Adrenal gland (tissue), 9 donors: ENCODE measurements at regions not wholly inside any gene's neighbourhood (a gene's known extent, or its start where the extent isn't known, plus 50 kb on each side); places are given as distances from the start of the nearest gene placed in this dataset.

Experiments
- DNase-seq, 7 donors: peaks; one replicate each; pipeline ENCODE4 v3.0.0-alpha.2; 2019 to 2020
- H3K27ac ChIP-seq, 5 donors: fragments of 200-600 bp; sonication (generic) in 4 of 5; 1 replicate in 3 of 5; 2 replicates in 2 of 5; pipeline versions ENCODE4 v1.5.1 to v1.8.0; 2016 to 2020; ENCODE audit warnings: mild to moderate bottlenecking in 1 of 5
- H3K27me3 ChIP-seq: fragments of 200-600 bp; 2 replicates; pipeline ENCODE4 v1.8.0; 2021
- H3K36me3 ChIP-seq, 2 donors: fragments of 200-600 bp; replicated peaks in 1 of 2; 1 replicate in 1 of 2; 2 replicates in 1 of 2; pipeline versions ENCODE4 v1.5.1 to v1.8.0; 2018 to 2022
- H3K4me1 ChIP-seq, 2 donors: fragments of 200-600 bp; replicated peaks in 1 of 2; 1 replicate in 1 of 2; 2 replicates in 1 of 2; pipeline versions ENCODE4 v1.5.1 to v1.8.0; 2018 to 2021
- H3K4me3 ChIP-seq, 4 donors: fragments of 200-600 bp; sonication (generic) in 3 of 4; one replicate each; pipeline ENCODE4 v1.5.1; 2016 to 2018
- H3K9me3 ChIP-seq, 3 donors: fragments of 200-600 bp; sonication (generic) in 1 of 3; replicated peaks in 1 of 3; 1 replicate in 2 of 3; 2 replicates in 1 of 3; pipeline versions ENCODE4 v1.5.1 to v1.8.0; 2016 to 2021
- POLR2A ChIP-seq, 2 donors: fragments of 450-650 bp; IDR thresholded peaks; one replicate each; pipeline ENCODE4 v1.6.1; 2017; ENCODE audit warnings: antibody characterized with exemption in 2 of 2, mild to moderate bottlenecking in 2 of 2, moderate library complexity in 1 of 2
- WGBS, 4 donors: extraction: QIAGEN DNeasy Blood & Tissue Kit in 2 of 4; methylation state at CpG; one replicate each; pipeline versions ENCODE4 v1.1.5 to v1.1.7; 2013 to 2017; 5-methylcytosine and 5-hydroxymethylcytosine counted together
- intact Hi-C, 2 donors: fragments of 100-400 bp; cut with DNase I; formaldehyde crosslinking; loops; one replicate each; pipeline versions ENCODE4 v1.14.1 to v1.15.0; 2022 to 2023
- TF ChIP-seq, protein P1 (sequence below), 6 experiments: fragments of 450-650 bp in 4 of 6; fragments of 200-600 bp in 2 of 6; sonication (generic) in 1 of 6; IDR thresholded peaks; 1 replicate in 5 of 6; 2 replicates in 1 of 6; pipeline versions ENCODE4 v1.5.1 to v1.8.0; 2016 to 2021; ENCODE audit warnings: antibody characterized with exemption in 6 of 6, mild to moderate bottlenecking in 2 of 6, moderate library complexity in 1 of 6
- donor health status: healthy with polysubstance abuse.
- donor health status: Bipolar disorder and iron deficiency.
- donor health status: DM: yes; HTN: yes; CAD: no.
- donor health status: DM: no; HTN: no; CAD: no.
- donor health status: DM: no; HTN: no; CAD: no.

DNA sequence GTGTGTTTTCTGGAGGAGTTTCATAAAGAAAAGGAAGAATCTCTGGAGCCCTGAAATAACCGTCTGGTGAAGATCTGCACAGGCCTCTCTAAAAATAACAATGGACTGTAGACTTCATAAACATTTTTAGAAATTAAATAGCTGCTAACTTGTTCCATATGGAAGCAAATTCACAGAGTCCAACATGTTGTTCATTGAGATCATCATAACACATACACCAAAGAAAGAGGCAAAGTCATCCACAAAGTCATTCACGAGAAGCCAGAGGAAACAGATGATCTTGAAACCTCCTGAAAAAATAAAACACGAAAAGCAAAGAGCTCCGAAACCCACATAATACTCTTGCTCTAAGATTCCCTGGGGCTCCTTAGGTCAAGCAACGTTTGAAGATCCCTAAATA, 347.8 kb downstream of the EFNA5 start:
- no peak overlapping the region for H3K27ac ChIP-seq
- no peaks in the 10 kb centered on the region for H3K9me3 ChIP-seq
- H3K36me3 ChIP-seq, result no peaks in the 10 kb centered on the region
- no peak overlapping the region for H3K4me3 ChIP-seq
- intact Hi-C loops, result no loop called here
- 63 to 77% (median 72%) methylated on average over 5 of the region's 5 CpGs for WGBS, 4 donors
- H3K4me1 ChIP-seq, result no peaks in the 10 kb centered on the region
- no peak for DNase-seq
- H3K27me3 ChIP-seq, result no peaks in the 10 kb centered on the region
- TF ChIP-seq POLR2A (IDR thresholded peaks at IDR 0.05), result no peak
- TF ChIP-seq, protein P1, sequence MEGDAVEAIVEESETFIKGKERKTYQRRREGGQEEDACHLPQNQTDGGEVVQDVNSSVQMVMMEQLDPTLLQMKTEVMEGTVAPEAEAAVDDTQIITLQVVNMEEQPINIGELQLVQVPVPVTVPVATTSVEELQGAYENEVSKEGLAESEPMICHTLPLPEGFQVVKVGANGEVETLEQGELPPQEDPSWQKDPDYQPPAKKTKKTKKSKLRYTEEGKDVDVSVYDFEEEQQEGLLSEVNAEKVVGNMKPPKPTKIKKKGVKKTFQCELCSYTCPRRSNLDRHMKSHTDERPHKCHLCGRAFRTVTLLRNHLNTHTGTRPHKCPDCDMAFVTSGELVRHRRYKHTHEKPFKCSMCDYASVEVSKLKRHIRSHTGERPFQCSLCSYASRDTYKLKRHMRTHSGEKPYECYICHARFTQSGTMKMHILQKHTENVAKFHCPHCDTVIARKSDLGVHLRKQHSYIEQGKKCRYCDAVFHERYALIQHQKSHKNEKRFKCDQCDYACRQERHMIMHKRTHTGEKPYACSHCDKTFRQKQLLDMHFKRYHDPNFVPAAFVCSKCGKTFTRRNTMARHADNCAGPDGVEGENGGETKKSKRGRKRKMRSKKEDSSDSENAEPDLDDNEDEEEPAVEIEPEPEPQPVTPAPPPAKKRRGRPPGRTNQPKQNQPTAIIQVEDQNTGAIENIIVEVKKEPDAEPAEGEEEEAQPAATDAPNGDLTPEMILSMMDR (IDR thresholded peaks at IDR 0.05), result no peak

DNA sequence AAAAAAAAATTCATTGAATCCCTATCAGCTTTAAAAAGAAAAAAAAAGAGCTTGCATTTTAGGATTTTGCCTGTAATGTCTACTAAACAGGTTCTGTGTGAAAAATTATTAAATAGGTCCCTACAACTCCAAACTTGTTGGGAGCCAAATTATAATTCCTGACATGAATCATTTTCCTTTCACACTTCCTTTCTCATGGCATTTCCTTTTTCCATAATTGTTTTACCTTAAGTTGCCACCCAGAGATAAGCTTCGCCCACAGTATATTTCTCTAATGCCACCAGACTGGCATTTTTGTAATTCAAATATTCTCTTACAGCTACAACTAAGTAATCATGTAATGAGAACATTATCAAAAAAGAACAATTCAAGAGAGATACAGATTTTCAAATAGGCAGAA, 348.8 kb downstream of the EFNA5 start:
- Histone ChIP-seq H3K36me3 (no peaks in the 10 kb centered on the region), H3K9me3 (no peaks in the 10 kb centered on the region), H3K4me3 (no peak overlapping the region), H3K27me3 (no peaks in the 10 kb centered on the region), H3K27ac (no peak overlapping the region), H3K4me1 (no peaks in the 10 kb centered on the region)
- DNase-seq, result no peak
- TF ChIP-seq, protein P1 (IDR thresholded peaks at IDR 0.05), result no peak
- TF ChIP-seq POLR2A (IDR thresholded peaks at IDR 0.05), result no peak
- intact Hi-C loops, result no loop called here
- WGBS, 4 donors, result 77 to 89% (median 81%) methylated on average over 1 of the region's 1 CpG

DNA sequence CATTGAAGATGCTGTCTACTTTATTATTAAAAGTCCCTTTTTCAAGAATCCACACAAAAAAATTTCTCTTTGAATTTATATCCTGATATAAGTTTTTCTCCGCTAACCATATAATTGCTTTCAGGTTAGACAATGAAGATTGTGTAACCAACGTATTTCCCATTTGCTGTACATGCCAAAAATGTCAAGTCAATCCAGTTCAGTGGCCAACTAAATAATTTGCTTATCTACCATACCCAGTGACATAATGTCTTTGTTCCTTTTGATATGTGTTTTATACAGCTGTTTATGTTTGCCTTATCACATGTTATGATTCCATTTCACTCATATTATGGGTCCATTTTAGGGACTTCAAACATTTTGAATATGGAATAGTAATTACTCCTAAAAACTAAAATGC, 349.9 kb downstream of the EFNA5 start:
- TF ChIP-seq POLR2A (IDR thresholded peaks at IDR 0.05), result no peak
- TF ChIP-seq, protein P1 (IDR thresholded peaks at IDR 0.05), result no peak
- 79 to 86% (median 82%) methylated on average over 2 of the region's 2 CpGs for WGBS, 4 donors
- intact Hi-C loops, result no loop called here
- no peaks in the 10 kb centered on the region for H3K4me1 ChIP-seq
- no peaks in the 10 kb centered on the region for H3K9me3 ChIP-seq
- no peaks in the 10 kb centered on the region for H3K36me3 ChIP-seq
- H3K27ac ChIP-seq, result no peak overlapping the region
- no peak overlapping the region for H3K4me3 ChIP-seq
- H3K27me3 ChIP-seq, result no peaks in the 10 kb centered on the region
- no peak for DNase-seq

DNA sequence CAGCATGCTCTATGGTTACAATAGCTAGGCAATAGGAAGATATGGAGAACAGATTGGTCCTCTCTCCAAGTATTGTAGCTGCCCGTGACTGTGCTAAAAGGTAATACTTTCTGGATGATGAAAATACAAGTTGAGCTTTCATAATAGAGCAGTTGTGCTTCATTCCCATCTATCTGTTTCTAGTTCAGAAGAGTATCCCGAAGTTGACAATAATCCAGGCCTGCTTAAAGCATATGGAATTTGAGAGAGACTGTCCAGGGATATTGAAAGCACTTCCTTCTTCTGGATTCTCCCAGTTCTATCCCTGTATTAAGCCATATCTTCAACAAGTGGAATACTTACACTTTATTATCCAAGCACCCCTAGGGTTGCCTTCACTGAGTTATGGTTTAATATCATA, 350.4 kb downstream of the EFNA5 start:
- 78 to 95% (median 88%) methylated on average over 2 of the region's 2 CpGs for WGBS, 4 donors
- Histone ChIP-seq H3K36me3 (no peaks in the 10 kb centered on the region), H3K4me3 (no peak overlapping the region), H3K4me1 (no peaks in the 10 kb centered on the region), H3K9me3 (no peaks in the 10 kb centered on the region), H3K27me3 (no peaks in the 10 kb centered on the region), H3K27ac (no peak overlapping the region)
- TF ChIP-seq, protein P1 (IDR thresholded peaks at IDR 0.05), result no peak
- no peak for TF ChIP-seq POLR2A (IDR thresholded peaks at IDR 0.05)
- intact Hi-C loops, result no loop called here
- DNase-seq, result no peak
